ENCODE measurements at regions not wholly inside any gene's neighbourhood (a gene's known extent, or its start where the extent isn't known, plus 50 kb on each side); places are given as distances from the start of the nearest gene placed in this dataset.

DNA sequence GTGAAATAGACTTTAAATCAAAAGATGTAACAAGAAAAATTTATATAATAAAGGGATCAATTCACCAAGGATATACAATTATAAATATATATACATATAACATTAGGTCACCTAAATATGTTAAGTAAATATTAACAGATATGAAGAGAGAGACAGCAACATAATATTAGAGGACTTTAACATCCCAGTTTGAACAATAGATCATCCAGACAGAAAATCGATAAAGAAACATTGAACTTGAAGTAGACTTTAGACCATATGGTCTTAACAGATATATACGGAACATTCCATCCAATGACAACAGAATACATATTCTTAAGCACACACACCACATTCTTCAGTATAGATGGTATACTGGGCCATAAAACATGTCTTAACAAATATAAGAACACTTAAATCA, 649.6 kb upstream of the SETBP1 start:
- no peak overlapping the region for H3K4me3 ChIP-seq (ENCODE audit: low read depth, low read length)
- TF ChIP-seq, protein P1, sequence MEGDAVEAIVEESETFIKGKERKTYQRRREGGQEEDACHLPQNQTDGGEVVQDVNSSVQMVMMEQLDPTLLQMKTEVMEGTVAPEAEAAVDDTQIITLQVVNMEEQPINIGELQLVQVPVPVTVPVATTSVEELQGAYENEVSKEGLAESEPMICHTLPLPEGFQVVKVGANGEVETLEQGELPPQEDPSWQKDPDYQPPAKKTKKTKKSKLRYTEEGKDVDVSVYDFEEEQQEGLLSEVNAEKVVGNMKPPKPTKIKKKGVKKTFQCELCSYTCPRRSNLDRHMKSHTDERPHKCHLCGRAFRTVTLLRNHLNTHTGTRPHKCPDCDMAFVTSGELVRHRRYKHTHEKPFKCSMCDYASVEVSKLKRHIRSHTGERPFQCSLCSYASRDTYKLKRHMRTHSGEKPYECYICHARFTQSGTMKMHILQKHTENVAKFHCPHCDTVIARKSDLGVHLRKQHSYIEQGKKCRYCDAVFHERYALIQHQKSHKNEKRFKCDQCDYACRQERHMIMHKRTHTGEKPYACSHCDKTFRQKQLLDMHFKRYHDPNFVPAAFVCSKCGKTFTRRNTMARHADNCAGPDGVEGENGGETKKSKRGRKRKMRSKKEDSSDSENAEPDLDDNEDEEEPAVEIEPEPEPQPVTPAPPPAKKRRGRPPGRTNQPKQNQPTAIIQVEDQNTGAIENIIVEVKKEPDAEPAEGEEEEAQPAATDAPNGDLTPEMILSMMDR (IDR thresholded peaks at IDR 0.05; ENCODE audit: low read depth, low read length): no peak

GRCh38 chr18:44033144-44033701, 647.5 kb upstream of the SETBP1 start:
- no peak overlapping the region for H3K4me3 ChIP-seq (ENCODE audit: low read depth, low read length)
- TF ChIP-seq, protein P1 (IDR thresholded peaks at IDR 0.05; ENCODE audit: low read depth, low read length): no peak

- H3K4me3 ChIP-seq (ENCODE audit: low read depth, low read length): no peak overlapping the region
- TF ChIP-seq, protein P1 (IDR thresholded peaks at IDR 0.05; ENCODE audit: low read depth, low read length): no peak
These were observed 645.1 kb upstream of the SETBP1 start for GRCh38 chr18:44035554-44035953.

GRCh38 chr18:44036501-44036900, 644.2 kb upstream of the SETBP1 start:
- TF ChIP-seq, protein P1 (IDR thresholded peaks at IDR 0.05; ENCODE audit: low read depth, low read length): no peak
- H3K4me3 ChIP-seq (ENCODE audit: low read depth, low read length): no peak overlapping the region

- H3K4me3 ChIP-seq (ENCODE audit: low read depth, low read length): no peak overlapping the region
- TF ChIP-seq, protein P1 (IDR thresholded peaks at IDR 0.05; ENCODE audit: low read depth, low read length): no peak
These were observed 641.5 kb upstream of the SETBP1 start for GRCh38 chr18:44039216-44039615.

GRCh38 chr18:44039826-44040225, 640.9 kb upstream of the SETBP1 start:
- TF ChIP-seq, protein P1 (IDR thresholded peaks at IDR 0.05; ENCODE audit: low read depth, low read length): no peak
- H3K4me3 ChIP-seq (ENCODE audit: low read depth, low read length): no peak overlapping the region

GRCh38 chr18:44041553-44041952, 639.1 kb upstream of the SETBP1 start:
- TF ChIP-seq, protein P1 (IDR thresholded peaks at IDR 0.05; ENCODE audit: low read depth, low read length): no peak
- H3K4me3 ChIP-seq (ENCODE audit: low read depth, low read length): no peak overlapping the region
